ENCODE measurements at regions not wholly inside any gene's neighbourhood (a gene's known extent, or its start where the extent isn't known, plus 50 kb on each side); places are given as distances from the start of the nearest gene placed in this dataset.
"Not testable (repeated sequence)": the region's sequence is repeated elsewhere in the genome, so short reads cannot be mapped to it uniquely, and the experiment has no call there.

DNA sequence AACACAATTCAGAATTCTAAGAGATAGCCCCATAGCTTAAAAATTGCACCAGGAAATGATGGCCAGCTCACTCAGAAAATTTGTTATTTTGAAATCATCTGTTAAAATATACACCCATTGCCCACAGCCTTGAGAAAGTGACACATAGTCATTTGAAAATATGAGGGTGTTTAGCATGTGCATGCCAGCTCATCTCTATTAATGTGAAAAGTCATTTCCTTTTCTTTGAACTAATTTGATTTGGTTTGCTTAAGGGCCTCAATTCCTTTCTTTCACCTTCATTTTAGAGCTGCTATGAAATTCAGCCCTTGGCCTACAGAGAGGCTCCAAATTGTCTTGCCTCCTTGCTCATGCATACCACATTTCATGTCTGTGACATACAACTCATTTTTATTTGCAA, 241.4 kb downstream of the PHLDA1 start:
- Histone ChIP-seq H3K27ac (no peak overlapping the region), H3K4me1 (no peaks in the 10 kb centered on the region), H3K27me3 (replicated peaks in 1 of 7) (no peaks in the 10 kb centered on the region), H3K4me3 (no peak overlapping the region), H3K36me3 (no peaks in the 10 kb centered on the region), H3K9me3 (no peaks in the 10 kb centered on the region)
- TF ChIP-seq POLR2A (IDR thresholded peaks at IDR 0.05), result no peak
- no peak for TF ChIP-seq POLR2AphosphoS5 (IDR thresholded peaks at IDR 0.05)
- TF ChIP-seq, protein P1, sequence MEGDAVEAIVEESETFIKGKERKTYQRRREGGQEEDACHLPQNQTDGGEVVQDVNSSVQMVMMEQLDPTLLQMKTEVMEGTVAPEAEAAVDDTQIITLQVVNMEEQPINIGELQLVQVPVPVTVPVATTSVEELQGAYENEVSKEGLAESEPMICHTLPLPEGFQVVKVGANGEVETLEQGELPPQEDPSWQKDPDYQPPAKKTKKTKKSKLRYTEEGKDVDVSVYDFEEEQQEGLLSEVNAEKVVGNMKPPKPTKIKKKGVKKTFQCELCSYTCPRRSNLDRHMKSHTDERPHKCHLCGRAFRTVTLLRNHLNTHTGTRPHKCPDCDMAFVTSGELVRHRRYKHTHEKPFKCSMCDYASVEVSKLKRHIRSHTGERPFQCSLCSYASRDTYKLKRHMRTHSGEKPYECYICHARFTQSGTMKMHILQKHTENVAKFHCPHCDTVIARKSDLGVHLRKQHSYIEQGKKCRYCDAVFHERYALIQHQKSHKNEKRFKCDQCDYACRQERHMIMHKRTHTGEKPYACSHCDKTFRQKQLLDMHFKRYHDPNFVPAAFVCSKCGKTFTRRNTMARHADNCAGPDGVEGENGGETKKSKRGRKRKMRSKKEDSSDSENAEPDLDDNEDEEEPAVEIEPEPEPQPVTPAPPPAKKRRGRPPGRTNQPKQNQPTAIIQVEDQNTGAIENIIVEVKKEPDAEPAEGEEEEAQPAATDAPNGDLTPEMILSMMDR (IDR thresholded peaks at IDR 0.05 in 8 of 11, conservative IDR thresholded peaks at IDR 0.05 in 3 of 11), result no peak
- DNase-seq, result no peak
- intact Hi-C loops (cut with DNase I; ENCODE audit: low total_unique reads), result no loop called here

DNA sequence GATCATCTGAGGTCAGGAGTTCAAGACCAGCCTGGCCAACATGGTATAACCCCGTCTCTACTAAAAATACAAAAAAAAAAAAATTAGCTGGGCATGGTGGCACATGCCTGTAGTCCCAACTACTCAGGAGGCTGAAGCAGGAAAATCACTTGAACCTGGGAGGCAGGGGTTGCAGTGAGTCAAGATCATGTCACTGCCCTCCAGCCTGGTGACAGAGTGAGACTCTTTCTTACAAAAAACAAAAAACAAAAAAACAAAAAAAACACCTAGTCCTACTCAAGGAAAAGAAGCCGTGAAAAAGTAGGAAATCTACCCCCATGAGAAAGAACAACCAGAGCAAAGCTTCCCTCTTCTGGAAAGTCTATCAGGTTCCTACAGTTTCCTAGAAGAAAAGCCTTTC, 244.4 kb downstream of the PHLDA1 start:
- WGBS, 5 donors, result 83 to 95% (median 93%) methylated on average over 2 of the region's 2 CpGs
- H3K27ac ChIP-seq; H3K27me3 ChIP-seq (replicated peaks in 1 of 7); H3K4me1 ChIP-seq; H3K9me3 ChIP-seq; H3K4me3 ChIP-seq; H3K36me3 ChIP-seq; intact Hi-C loops (cut with DNase I; ENCODE audit: low total_unique reads); DNase-seq: not testable (repeated sequence)

DNA sequence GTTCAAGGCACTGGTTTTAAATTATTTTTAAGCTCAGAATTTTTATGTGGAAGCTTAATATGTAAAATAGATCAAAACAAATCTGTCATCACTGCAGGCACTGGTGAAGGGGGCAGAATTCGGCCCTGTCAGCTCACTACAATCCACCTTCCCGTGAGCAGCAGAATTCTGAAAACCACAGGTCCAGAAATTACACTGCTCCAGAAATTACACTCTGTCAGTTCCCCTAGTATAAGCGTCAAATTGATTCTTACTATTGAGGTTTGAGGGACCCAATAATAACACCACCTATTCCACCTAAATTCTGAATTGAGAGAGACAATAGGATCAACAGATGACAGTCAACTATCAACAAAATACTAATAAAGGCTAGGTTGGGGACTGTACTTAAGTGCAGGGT, 245.5 kb downstream of the PHLDA1 start:
- no peak overlapping the region for H3K27ac ChIP-seq
- 74 to 89% (median 78%) methylated on average over 3 of the region's 3 CpGs for WGBS, 5 donors
- intact Hi-C loops (cut with DNase I; ENCODE audit: low total_unique reads), result no loop called here

DNA sequence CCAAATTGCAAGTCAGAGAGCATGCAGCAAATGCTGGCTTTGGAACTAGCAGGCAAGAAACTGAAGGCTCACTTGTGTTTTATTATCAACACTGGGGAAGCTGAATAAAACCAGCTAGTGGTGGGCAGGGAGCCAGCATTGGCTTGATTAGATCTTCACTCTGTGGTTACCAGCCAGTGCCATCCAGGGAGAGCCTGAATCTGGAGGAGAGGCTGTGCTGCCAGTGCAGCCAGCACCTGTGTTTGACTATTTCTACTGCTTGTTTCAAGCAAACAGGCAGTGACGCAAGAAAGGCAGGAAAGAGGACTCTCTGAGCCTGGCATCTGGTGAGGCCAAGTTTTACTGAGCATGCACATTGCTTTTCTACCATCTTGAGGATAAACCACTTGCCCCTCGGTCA, 247.0 kb downstream of the PHLDA1 start:
- H3K36me3 ChIP-seq, result no peaks in the 10 kb centered on the region
- no peaks in the 10 kb centered on the region for H3K4me1 ChIP-seq
- no peak for TF ChIP-seq POLR2A (IDR thresholded peaks at IDR 0.05)
- TF ChIP-seq, protein P1 (IDR thresholded peaks at IDR 0.05 in 8 of 11, conservative IDR thresholded peaks at IDR 0.05 in 3 of 11), result no peak
- TF ChIP-seq POLR2AphosphoS5 (IDR thresholded peaks at IDR 0.05), result no peak
- H3K9me3 ChIP-seq, result no peaks in the 10 kb centered on the region
- H3K4me3 ChIP-seq, result no peak overlapping the region
- H3K27me3 ChIP-seq (replicated peaks in 1 of 7), result no peaks in the 10 kb centered on the region
- 63 to 77% (median 71%) methylated on average over 2 of the region's 2 CpGs for WGBS, 5 donors
- H3K27ac ChIP-seq, result no peak overlapping the region
- intact Hi-C loops (cut with DNase I; ENCODE audit: low total_unique reads), result no loop called here
- DNase-seq, result no peak

More for the DNA sequence above, 245.5 kb downstream of the PHLDA1 start:
- no peaks in the 10 kb centered on the region for H3K4me1 ChIP-seq
- H3K36me3 ChIP-seq, result no peaks in the 10 kb centered on the region
- DNase-seq, result no peak
- H3K9me3 ChIP-seq, result no peaks in the 10 kb centered on the region
- no peak overlapping the region for H3K4me3 ChIP-seq
- TF ChIP-seq POLR2AphosphoS5 (IDR thresholded peaks at IDR 0.05) (no peak), POLR2A (IDR thresholded peaks at IDR 0.05) (no peak)
- TF ChIP-seq, protein P1 (IDR thresholded peaks at IDR 0.05 in 8 of 11, conservative IDR thresholded peaks at IDR 0.05 in 3 of 11), result no peak
- no peaks in the 10 kb centered on the region for H3K27me3 ChIP-seq (replicated peaks in 1 of 7)

All from spleen (tissue), 11 donors.